ENCODE measurements at regions not wholly inside any gene's neighbourhood (a gene's known extent, or its start where the extent isn't known, plus 50 kb on each side); places are given as distances from the start of the nearest gene placed in this dataset.

- Histone ChIP-seq H4K91ac (replicated peaks; ENCODE audit: insufficient read length, low read length) (no peak overlapping the region), H4K5ac (ENCODE audit: insufficient read length, low read depth, low read length) (no peak overlapping the region), H3K27ac (ENCODE audit: low read depth, low read length) (no peak overlapping the region), H2BK20ac (ENCODE audit: low read length) (no peak overlapping the region), H3K9me3 (ENCODE audit: insufficient read depth in 2 of 2, low read depth in 1 of 2, low read length in 1 of 2) (0 out of 4 replicates have a peak, but pooled peaks cover 0 to 2% of the 10 kb centered on the region in 2 experiments), H2BK5ac (ENCODE audit: low read depth, low read length) (no peak overlapping the region), H2AFZ (ENCODE audit: low read length) (no peak overlapping the region), H4K20me1 (replicated peaks in 1 of 2; ENCODE audit: control insufficient read depth in 1 of 2, insufficient read depth in 2 of 2, low read length in 2 of 2) (no peaks in the 10 kb centered on the region), H3K79me2 (ENCODE audit: control insufficient read depth in 1 of 2, insufficient read depth in 2 of 2, low read length in 2 of 2) (no peaks in the 10 kb centered on the region), H2BK12ac (ENCODE audit: low read depth, low read length) (no peak overlapping the region), H3K4me3 (ENCODE audit: extremely low read depth in 1 of 4, insufficient read depth in 2 of 4, low read depth in 3 of 4, low read length in 4 of 4) (no peak overlapping the region), H3K27me3 (replicated peaks in 1 of 4; ENCODE audit: control insufficient read depth in 3 of 4, extremely low read depth in 1 of 4, insufficient read depth in 3 of 4, low read length in 3 of 4) (no peaks in the 10 kb centered on the region), H2BK15ac (ENCODE audit: low read length) (no peak overlapping the region), H4K8ac (ENCODE audit: extremely low read depth, insufficient read depth, low read length) (no peak overlapping the region), H3K4me1 (replicated peaks in 1 of 4; ENCODE audit: control insufficient read depth in 3 of 4, insufficient read depth in 4 of 4, low read length in 3 of 4) (peaks cover 0 to 10% (median 6%) of the 10 kb centered on the region in 4 experiments; a peak in 3 of 7 replicates), H3K79me1 (ENCODE audit: low read depth, low read length) (no peaks in the 10 kb centered on the region), H3K56ac (replicated peaks; ENCODE audit: insufficient read length, low read depth, low read length) (no peak overlapping the region), H3K36me3 (ENCODE audit: control insufficient read depth in 2 of 4, insufficient read depth in 4 of 4, low read length in 3 of 4) (no peaks in the 10 kb centered on the region), H3K23ac (ENCODE audit: insufficient read length) (no peak overlapping the region), H3K4ac (replicated peaks; ENCODE audit: insufficient read length, low read depth, low read length) (no peak overlapping the region), H3K23me2 (ENCODE audit: low read depth, low read length) (no peaks in the 10 kb centered on the region), H2AK5ac (ENCODE audit: low read depth, low read length) (no peak overlapping the region), H2BK120ac (replicated peaks; ENCODE audit: low read depth, low read length) (no peak overlapping the region), H3K4me2 (ENCODE audit: insufficient read depth in 1 of 2, low read depth in 2 of 2, low read length in 2 of 2) (no peak overlapping the region), H3K9ac (replicated peaks in 1 of 4; ENCODE audit: extremely low read depth in 1 of 4, low read depth in 3 of 4, low read length in 3 of 4) (no peak overlapping the region), H3K18ac (ENCODE audit: extremely low read depth, low read length) (no peak overlapping the region), H3K14ac (ENCODE audit: insufficient read length) (no peak overlapping the region)
- WGBS, 2 experiments (ENCODE audit: extremely low coverage in 1 of 2, insufficient coverage in 1 of 2, insufficient read length in 1 of 2, insufficient replicate concordance in 2 of 2, low coverage in 1 of 2, low lambda C conversion rate in 2 of 2, missing lambda C conversion rate in 1 of 2), result 90% methylated on average over 9 of the region's 9 CpGs; no CpG with 5 or more reads in 1 of the 2 experiments
- FAIRE-seq (no peak), DNase-seq (ENCODE audit: low read depth in 1 of 2, low spot score in 2 of 2) (no peak)
- ChIA-PET POLR2A (ENCODE audit: partially characterized antibody) (no interaction called here), CTCF (ENCODE audit: partially characterized antibody) (interaction anchor here (1.4 kb wide), 1 partner anchor 13 kb away, joined by 3 read pairs; no protein-coding TSS in a partner anchor)
- TF ChIP-seq SP2 (IDR thresholded peaks at IDR 0.05; ENCODE audit: low read length) (no peak), RFX5 (IDR thresholded peaks at IDR 0.05; ENCODE audit: borderline replicate concordance, low read depth, low read length) (no peak), CTCF (IDR thresholded peaks at IDR 0.05; ENCODE audit: control extremely low read depth in 1 of 3, insufficient read depth in 1 of 3, low read depth in 1 of 3, low read length in 3 of 3) (no peak), GTF2F1 (IDR thresholded peaks at IDR 0.05; ENCODE audit: borderline replicate concordance, low read depth, low read length) (no peak), RNF2 (IDR thresholded peaks at IDR 0.05; ENCODE audit: borderline replicate concordance, low read depth, low read length, missing control alignments, poor library complexity, severe bottlenecking) (no peak), PHF8 (conservative IDR thresholded peaks at IDR 0.05; ENCODE audit: low read depth, low read length) (no peak), MAFK (IDR thresholded peaks at IDR 0.05; ENCODE audit: low read depth, low read length) (no peak), SRF (IDR thresholded peaks at IDR 0.05; ENCODE audit: low read depth, low read length) (no peak), CREB1 (IDR thresholded peaks at IDR 0.05) (no peak), TEAD4 (IDR thresholded peaks at IDR 0.05; ENCODE audit: low read depth, low read length) (no peak)
Measured at GRCh38 chr18:24810561-24811305, 350.3 kb downstream of the HRH4 start.
